GM12878 (cell line): ENCODE measurements at regions not wholly inside any gene's neighbourhood (a gene's known extent, or its start where the extent isn't known, plus 50 kb on each side); places are given as distances from the start of the nearest gene placed in this dataset.

Experiments used
- CTCF ChIP-seq, 3 experiments: IDR thresholded peaks in 2 of 3; conservative IDR thresholded peaks in 1 of 3; 2 replicates each; pipeline ENCODE4 v1.5.1; 2011; ENCODE audit warnings: low read depth in 3 of 3, low read length in 3 of 3, mild to moderate bottlenecking in 3 of 3, control low read depth in 2 of 3, moderate library complexity in 2 of 3, inconsistent platforms in 1 of 3, mixed read lengths in 1 of 3; ENCODE audit not compliant: control insufficient read depth in 2 of 3, insufficient read depth in 1 of 3; ENCODE audit errors: extremely low read depth in 1 of 3
- MYC ChIP-seq: IDR thresholded peaks from 2 replicates; pipeline ENCODE4 v1.6.1; 2011; ENCODE audit warnings: mild to moderate bottlenecking, low read length, moderate library complexity, inconsistent platforms; ENCODE audit not compliant: insufficient read depth, insufficient replicate concordance, insufficient read length, severe bottlenecking
- REST ChIP-seq: IDR thresholded peaks from 2 replicates; pipeline ENCODE4 v1.6.1; 2012; ENCODE audit warnings: mild to moderate bottlenecking, low read depth, low read length
- SIN3A ChIP-seq: IDR thresholded peaks from 2 replicates; pipeline ENCODE4 v1.6.1; 2012; ENCODE audit warnings: low read depth, low read length, improper control_type of control experiment
- SKIL ChIP-seq: fragments of 450-650 bp; IDR thresholded peaks from 2 replicates; pipeline ENCODE4 v1.6.1; 2017; ENCODE audit warnings: mild to moderate bottlenecking, low read depth, inconsistent platforms; ENCODE audit not compliant: poor library complexity, severe bottlenecking
- ZBED1 ChIP-seq: IDR thresholded peaks from 2 replicates; pipeline ENCODE4 v1.6.1; 2016; ENCODE audit warnings: borderline replicate concordance
- ZNF274 ChIP-seq: IDR thresholded peaks from one replicate; pipeline ENCODE4 v1.8.0; 2011; ENCODE audit not compliant: insufficient read length, insufficient read depth

- TF ChIP-seq SKIL = no peak
- TF ChIP-seq ZBED1 = no peak
- TF ChIP-seq CTCF (IDR thresholded peaks at IDR 0.05 in 2 of 3, conservative IDR thresholded peaks at IDR 0.05 in 1 of 3; ENCODE audit: control insufficient read depth in 2 of 3, extremely low read depth in 1 of 3, insufficient read depth in 1 of 3, low read depth in 3 of 3, low read length in 3 of 3) = no peak
- TF ChIP-seq ZNF274 = no peak
- TF ChIP-seq REST = no peak
- TF ChIP-seq SIN3A = no peak
- TF ChIP-seq MYC = no peak
Measured at GRCh38 chr2:892892-893291, 57.8 kb upstream of the SNTG2 start.
